PC-3 (cell line): ENCODE measurements at regions not wholly inside any gene's neighbourhood (a gene's known extent, or its start where the extent isn't known, plus 50 kb on each side); places are given as distances from the start of the nearest gene placed in this dataset.

Experiments used
- ATAC-seq: fragments of 200-7000 bp; cut with Tn5 transposase; 2 replicates; pipeline ENCODE4 v1.9.1; 2020; ENCODE audit warnings: mild to moderate bottlenecking, moderate library complexity
- BruUV-seq: library from RNA; stranded (reverse); fragments of 400-500 nt; replicated peaks from 2 replicates; lab custom pipeline; 2021; lab: Mats Ljungman, UMichigan
- CTCF ChIA-PET: fragments of 300-600 bp; sonication (Branson Sonifier 250); formaldehyde crosslinking; loops from one replicate; lab custom pipeline; 2022; ENCODE audit warnings: antibody characterized with exemption; lab: Charles Lee
- POLR2A ChIA-PET: fragments of 300-600 bp; sonication (Branson Sonifier 250); formaldehyde crosslinking; loops from one replicate; lab custom pipeline; 2022; ENCODE audit warnings: antibody characterized with exemption; ENCODE audit not compliant: unreplicated experiment; lab: Charles Lee
- DNase-seq: peaks from one replicate; pipeline ENCODE4 v3.0.0-alpha.2; 2015
- H2AFZ ChIP-seq: fragments of 300-600 bp; sonication (generic); 2 replicates; pipeline ENCODE4 v1.6.0; 2016; ENCODE audit warnings: antibody characterized with exemption, low read length
- H3F3A ChIP-seq: fragments of 300-600 bp; sonication (generic); one replicate; pipeline ENCODE4 v1.6.0; 2017; ENCODE audit warnings: antibody characterized with exemption, low read length, control low read depth, mild to moderate bottlenecking; ENCODE audit not compliant: unreplicated experiment
- H3K27ac ChIP-seq: fragments of 300-600 bp; sonication (generic); 2 replicates; pipeline ENCODE4 v1.5.1; 2016; ENCODE audit warnings: mild to moderate bottlenecking, low read length
- H3K27me3 ChIP-seq: fragments of 300-600 bp; sonication (generic); 2 replicates; pipeline ENCODE4 v1.6.1; 2016; ENCODE audit warnings: low read length, mixed read lengths
- H3K36me3 ChIP-seq: fragments of 300-600 bp; sonication (generic); 2 replicates; pipeline ENCODE4 v1.6.1; 2016; ENCODE audit warnings: low read depth, mixed run types, low read length, mixed read lengths
- H3K4me1 ChIP-seq: fragments of 300-600 bp; sonication (generic); 2 replicates; pipeline ENCODE4 v1.5.1; 2016; ENCODE audit warnings: low read length; ENCODE audit not compliant: insufficient read depth
- H3K4me2 ChIP-seq: fragments of 300-600 bp; sonication (generic); 2 replicates; pipeline ENCODE4 v1.6.0; 2016; ENCODE audit warnings: low read length
- H3K4me3 ChIP-seq: fragments of 300-600 bp; sonication (generic); 2 replicates; pipeline ENCODE4 v1.5.1; 2016; ENCODE audit warnings: mild to moderate bottlenecking, low read length, mixed read lengths
- H3K79me2 ChIP-seq: fragments of 300-600 bp; sonication (generic); 2 replicates; pipeline ENCODE4 v1.6.1; 2017; ENCODE audit warnings: low read length, mixed read lengths
- H3K9ac ChIP-seq: fragments of 300-600 bp; sonication (generic); 2 replicates; pipeline ENCODE4 v1.6.0; 2016; ENCODE audit warnings: mild to moderate bottlenecking, low read length
- H3K9me2 ChIP-seq: fragments of 300-600 bp; sonication (generic); replicated peaks from 2 replicates; pipeline ENCODE4 v1.6.1; 2016; ENCODE audit warnings: mixed run types, low read length, mixed read lengths
- H3K9me3 ChIP-seq: fragments of 300-600 bp; sonication (generic); 2 replicates; pipeline ENCODE4 v1.6.1; 2016; ENCODE audit warnings: low read length, mixed read lengths
- H4K20me1 ChIP-seq: fragments of 300-600 bp; sonication (generic); 2 replicates; pipeline ENCODE4 v1.6.1; 2016; ENCODE audit warnings: low read length, mixed read lengths
- EZH2 ChIP-seq: fragments of 300-600 bp; sonication (generic); IDR thresholded peaks from one replicate; pipeline ENCODE4 v1.6.1; 2017; ENCODE audit warnings: antibody characterized with exemption, mild to moderate bottlenecking, low read length; ENCODE audit not compliant: unreplicated experiment
- EZH2phosphoT487 ChIP-seq: fragments of 300-600 bp; sonication (generic); IDR thresholded peaks from 2 replicates; pipeline ENCODE4 v1.6.1; 2018; ENCODE audit warnings: mild to moderate bottlenecking, antibody characterized with exemption, low read length, borderline replicate concordance
- intact Hi-C: fragments of 100-400 bp; cut with micrococcal nuclease; formaldehyde crosslinking; loops from 2 replicates; pipeline ENCODE4 v1.9.0; 2023
- TF ChIP-seq, protein P1 (sequence below): fragments of 300-600 bp; sonication (generic); conservative IDR thresholded peaks from 2 replicates; pipeline ENCODE4 v1.5.1; 2017; ENCODE audit warnings: antibody characterized with exemption, low read depth, mild to moderate bottlenecking, low read length

DNA sequence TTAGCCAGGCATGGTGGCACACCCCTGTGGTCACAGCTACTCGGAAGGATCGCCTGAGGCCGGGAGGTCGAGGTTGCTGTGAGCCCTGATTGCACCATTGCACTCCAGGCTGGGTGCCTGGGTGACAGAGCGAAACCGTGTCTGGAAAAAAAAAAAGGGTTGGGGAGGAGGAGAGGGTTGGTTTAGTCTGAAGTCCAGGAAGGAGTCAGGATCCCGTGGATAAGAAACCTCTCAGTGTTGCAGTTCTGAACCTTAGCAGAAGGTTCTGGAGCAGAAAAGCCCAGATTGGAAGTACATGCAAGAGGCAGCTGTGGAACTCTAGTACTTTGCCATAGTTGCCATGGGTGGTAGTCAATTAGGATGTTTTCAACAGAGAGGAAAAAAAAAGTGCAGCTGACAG lies 125.2 kb upstream of the CPEB4 start:
- Histone ChIP-seq H2AFZ (no peak overlapping the region), H3K9me2 (no peaks in the 10 kb centered on the region), H4K20me1 (no peaks in the 10 kb centered on the region), H3K4me2 (no peak overlapping the region), H3K36me3 (no peaks in the 10 kb centered on the region), H3K79me2 (no peaks in the 10 kb centered on the region), H3K4me1 (peaks cover 22% of the 10 kb centered on the region), H3K27me3 (no peaks in the 10 kb centered on the region), H3K4me3 (no peak overlapping the region), H3F3A (peaks cover 4% of the 10 kb centered on the region), H3K9me3 (no peaks in the 10 kb centered on the region), H3K27ac (no peak overlapping the region), H3K9ac (no peak overlapping the region)
- BruUV-seq: no TSS peak
- ChIA-PET POLR2A (no interaction called here), CTCF (no interaction called here)
- intact Hi-C loops: loop anchor here (5.0 kb wide), 1 partner anchor 46 kb away; no protein-coding TSS in a partner anchor
- no peak for ATAC-seq
- DNase-seq: no peak
- TF ChIP-seq, protein P1, sequence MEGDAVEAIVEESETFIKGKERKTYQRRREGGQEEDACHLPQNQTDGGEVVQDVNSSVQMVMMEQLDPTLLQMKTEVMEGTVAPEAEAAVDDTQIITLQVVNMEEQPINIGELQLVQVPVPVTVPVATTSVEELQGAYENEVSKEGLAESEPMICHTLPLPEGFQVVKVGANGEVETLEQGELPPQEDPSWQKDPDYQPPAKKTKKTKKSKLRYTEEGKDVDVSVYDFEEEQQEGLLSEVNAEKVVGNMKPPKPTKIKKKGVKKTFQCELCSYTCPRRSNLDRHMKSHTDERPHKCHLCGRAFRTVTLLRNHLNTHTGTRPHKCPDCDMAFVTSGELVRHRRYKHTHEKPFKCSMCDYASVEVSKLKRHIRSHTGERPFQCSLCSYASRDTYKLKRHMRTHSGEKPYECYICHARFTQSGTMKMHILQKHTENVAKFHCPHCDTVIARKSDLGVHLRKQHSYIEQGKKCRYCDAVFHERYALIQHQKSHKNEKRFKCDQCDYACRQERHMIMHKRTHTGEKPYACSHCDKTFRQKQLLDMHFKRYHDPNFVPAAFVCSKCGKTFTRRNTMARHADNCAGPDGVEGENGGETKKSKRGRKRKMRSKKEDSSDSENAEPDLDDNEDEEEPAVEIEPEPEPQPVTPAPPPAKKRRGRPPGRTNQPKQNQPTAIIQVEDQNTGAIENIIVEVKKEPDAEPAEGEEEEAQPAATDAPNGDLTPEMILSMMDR: no peak
- TF ChIP-seq EZH2phosphoT487 (no peak), EZH2 (no peak)

DNA sequence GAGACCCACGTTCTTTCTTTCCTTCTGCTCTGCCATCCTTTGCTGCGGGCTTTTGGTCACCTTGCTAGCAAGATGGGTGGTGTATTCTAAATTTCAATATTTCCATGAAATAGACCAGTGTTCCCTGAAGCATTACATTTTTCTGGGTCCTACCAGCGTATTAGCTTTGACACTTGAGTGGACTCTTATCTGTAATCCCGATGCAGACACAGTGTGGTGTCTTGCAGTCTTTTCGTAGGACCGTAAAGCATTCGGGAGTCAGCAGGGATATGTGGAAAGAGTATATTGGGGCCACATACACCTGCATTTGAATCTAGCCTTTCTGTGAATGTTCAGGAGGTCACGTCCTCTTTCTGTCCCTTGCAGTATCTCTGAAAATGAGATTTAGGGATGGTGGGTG lies 124.7 kb upstream of the CPEB4 start:
- Histone ChIP-seq H3K27ac (no peak overlapping the region), H3K9ac (no peak overlapping the region), H3K9me3 (no peaks in the 10 kb centered on the region), H3K9me2 (no peaks in the 10 kb centered on the region), H2AFZ (no peak overlapping the region), H3K36me3 (no peaks in the 10 kb centered on the region), H3K27me3 (no peaks in the 10 kb centered on the region), H4K20me1 (no peaks in the 10 kb centered on the region), H3K4me3 (no peak overlapping the region), H3K79me2 (no peaks in the 10 kb centered on the region), H3F3A (peaks cover 4% of the 10 kb centered on the region), H3K4me2 (no peak overlapping the region), H3K4me1 (peaks cover 22% of the 10 kb centered on the region)
- ATAC-seq: no peak
- no peak for TF ChIP-seq EZH2phosphoT487
- TF ChIP-seq EZH2: no peak
- TF ChIP-seq, protein P1: no peak
- BruUV-seq: no TSS peak
- intact Hi-C loops: loop anchor here (5.0 kb wide), 1 partner anchor 46 kb away; no protein-coding TSS in a partner anchor
- CTCF ChIA-PET: no interaction called here
- no peak for DNase-seq
- POLR2A ChIA-PET: interaction anchor here (1.5 kb wide), 1 partner anchor 125 kb away, joined by 6 read pairs; the partner anchor contains the start of gene CPEB4

DNA sequence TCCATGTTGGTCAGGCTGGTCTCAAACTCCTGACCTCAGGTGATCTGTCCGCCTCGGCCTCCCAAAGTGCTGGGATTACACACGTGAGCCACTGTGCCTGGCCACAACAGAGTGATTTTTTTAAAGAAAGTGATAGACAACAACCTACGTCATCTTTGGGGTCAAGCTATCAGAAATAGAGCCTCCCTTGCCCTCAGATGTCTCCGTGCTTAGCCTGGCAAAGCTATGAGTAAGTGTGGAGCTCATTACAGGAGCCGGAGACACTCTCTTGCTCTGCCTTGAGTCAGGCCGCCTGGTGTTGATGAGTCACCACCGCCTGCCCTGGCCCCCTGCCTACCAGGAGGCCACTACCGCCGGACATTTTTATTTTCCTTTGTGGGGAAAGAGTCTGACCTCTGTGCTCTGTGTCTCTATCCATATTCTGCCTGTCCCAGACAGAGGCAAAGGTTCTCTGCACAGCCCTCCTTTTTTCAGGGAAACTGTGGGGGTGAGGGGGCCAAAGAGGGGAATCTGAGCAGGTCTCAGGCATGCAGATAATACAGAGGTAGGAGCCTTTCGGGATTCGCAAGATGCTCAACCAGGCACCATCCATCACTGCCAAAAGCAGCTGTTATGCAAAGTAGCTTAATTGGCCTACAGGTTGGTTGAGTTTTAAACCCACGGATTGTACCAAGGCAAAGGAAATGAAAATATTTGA lies 123.7 kb upstream of the CPEB4 start:
- no peaks in the 10 kb centered on the region for H3K9me3 ChIP-seq
- peaks cover 4% of the 10 kb centered on the region for H3F3A ChIP-seq
- H3K4me1 ChIP-seq: peaks cover 22% of the 10 kb centered on the region
- H3K4me3 ChIP-seq: no peak overlapping the region
- ChIA-PET POLR2A (interaction anchor here (0.5 to 1.5 kb wide), 4 partner anchors 19 to 178 kb away, joined by 3 to 6 read pairs (median 3); partner anchors contain the start of gene CPEB4), CTCF (interaction anchor here (0.6 kb wide), 2 partner anchors 133 to 209 kb away, joined by 3 to 4 read pairs; no protein-coding TSS in a partner anchor)
- intact Hi-C loops: loop anchor here (1.0 to 5.0 kb wide), 3 partner anchors 47 to 209 kb away; no protein-coding TSS in a partner anchor
- no peaks in the 10 kb centered on the region for H3K36me3 ChIP-seq
- BruUV-seq: no TSS peak
- no peaks in the 10 kb centered on the region for H3K9me2 ChIP-seq
- ATAC-seq (peak; percentile 93), DNase-seq (peak; percentile 95)
- peak overlapping the region; percentile 28; the same call in 1 of the 2 replicates for H3K9ac ChIP-seq
- no peaks in the 10 kb centered on the region for H4K20me1 ChIP-seq
- peak overlapping the region; percentile 79 for H3K27ac ChIP-seq
- no peaks in the 10 kb centered on the region for H3K27me3 ChIP-seq
- no peaks in the 10 kb centered on the region for H3K79me2 ChIP-seq
- peak overlapping the region; percentile 71 for H2AFZ ChIP-seq
- H3K4me2 ChIP-seq: peak overlapping the region; percentile 61
- TF ChIP-seq EZH2: no peak
- TF ChIP-seq, protein P1: no peak
